HG03159 (cell line): ENCODE measurements at regions not wholly inside any gene's neighbourhood (a gene's known extent, or its start where the extent isn't known, plus 50 kb on each side); places are given as distances from the start of the nearest gene placed in this dataset.

ENCODE experiments used
- ATAC-seq: cut with Tn5 transposase; IDR thresholded peaks from one replicate; pipeline ENCODE4 v1.9.1; 2021; ENCODE audit warnings: mild to moderate bottlenecking, moderate library complexity; ENCODE audit not compliant: unreplicated experiment

DNA sequence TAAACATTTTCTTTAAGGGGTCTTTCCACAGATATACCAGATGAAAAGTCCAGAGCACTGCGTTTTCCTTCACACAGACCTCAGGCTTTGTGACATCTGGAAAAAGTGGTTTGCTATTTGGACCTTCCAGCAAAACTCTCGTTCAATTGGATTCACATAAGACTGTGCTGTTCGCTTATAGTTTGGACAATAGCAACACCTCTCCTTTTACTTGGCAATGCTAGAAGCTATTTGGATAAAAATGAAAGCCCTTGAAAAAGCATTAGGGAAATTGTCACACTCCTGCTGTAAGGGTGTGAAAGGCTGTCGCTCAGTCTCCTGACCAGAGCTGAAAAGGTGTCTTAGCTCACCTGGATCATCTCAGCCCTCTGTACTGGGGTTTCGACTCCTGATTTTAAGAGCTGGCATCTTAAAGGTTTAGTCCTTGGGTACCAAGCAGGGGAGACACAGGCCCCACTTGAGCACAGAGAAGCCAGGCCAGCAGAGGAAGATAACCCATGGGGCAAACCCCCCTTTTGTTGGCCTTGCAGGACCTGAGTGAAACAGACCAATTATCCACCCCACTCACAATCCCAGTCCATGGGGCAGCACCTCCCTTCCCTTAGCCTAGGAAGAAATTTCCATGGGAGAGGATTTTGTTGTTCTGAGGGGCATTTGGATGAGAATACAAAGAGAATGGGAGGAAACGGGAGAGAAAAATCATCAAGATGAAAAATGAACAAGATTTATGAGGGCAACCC, 257.6 kb downstream of the DLEU7 start:
- no peak for ATAC-seq

DNA sequence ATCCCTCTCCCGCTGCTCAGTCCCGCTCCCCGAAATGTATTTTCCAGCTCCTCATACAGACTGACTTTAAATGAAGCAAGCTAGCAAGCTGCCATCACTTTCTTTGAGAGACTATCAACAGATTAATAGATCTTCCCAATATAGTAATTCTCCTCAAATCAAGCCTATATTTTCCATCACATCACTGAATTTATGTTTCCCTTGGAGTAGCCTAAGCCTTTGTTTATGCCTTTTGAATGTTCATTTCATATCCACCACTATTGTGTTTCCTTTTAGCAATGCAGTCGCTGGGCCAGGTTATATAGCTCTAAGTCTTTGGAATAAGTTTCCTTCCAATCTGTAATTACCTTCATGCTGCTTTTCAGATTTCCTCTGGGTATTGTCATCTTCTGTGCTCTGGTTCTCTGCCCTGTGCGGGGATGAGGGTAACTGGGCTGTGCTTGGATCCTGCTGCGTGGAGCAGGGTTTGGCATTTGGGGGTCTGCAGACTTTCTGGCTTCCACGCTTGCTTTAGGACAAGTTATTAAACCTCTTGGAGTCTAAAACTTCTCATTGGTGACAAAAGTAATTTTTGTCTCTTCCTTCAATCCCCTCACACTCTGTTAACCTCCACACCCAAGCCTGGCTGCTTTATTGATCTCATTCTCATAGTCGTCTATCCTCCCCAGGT, 256.9 kb downstream of the DLEU7 start:
- no peak for ATAC-seq

DNA sequence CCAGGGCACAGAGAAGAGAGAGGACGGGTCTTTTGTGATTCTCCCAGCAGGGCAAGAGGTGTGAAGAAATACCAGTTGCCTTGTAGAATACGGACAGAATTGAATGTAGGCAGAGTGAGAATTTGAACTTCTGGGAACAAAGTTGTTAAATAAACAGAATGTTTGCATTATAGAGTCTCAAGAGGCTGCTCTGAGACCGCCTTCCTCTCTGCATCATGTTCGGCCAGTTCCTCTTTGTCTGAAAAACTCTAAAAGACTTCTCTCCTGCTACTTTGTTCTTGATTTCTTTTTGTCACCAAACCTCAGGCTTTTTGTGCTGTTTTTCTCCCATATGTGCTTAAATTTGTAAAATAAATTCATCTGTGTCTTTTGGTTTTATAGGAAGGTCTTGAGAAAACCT, 256.4 kb downstream of the DLEU7 start:
- no peak for ATAC-seq

DNA sequence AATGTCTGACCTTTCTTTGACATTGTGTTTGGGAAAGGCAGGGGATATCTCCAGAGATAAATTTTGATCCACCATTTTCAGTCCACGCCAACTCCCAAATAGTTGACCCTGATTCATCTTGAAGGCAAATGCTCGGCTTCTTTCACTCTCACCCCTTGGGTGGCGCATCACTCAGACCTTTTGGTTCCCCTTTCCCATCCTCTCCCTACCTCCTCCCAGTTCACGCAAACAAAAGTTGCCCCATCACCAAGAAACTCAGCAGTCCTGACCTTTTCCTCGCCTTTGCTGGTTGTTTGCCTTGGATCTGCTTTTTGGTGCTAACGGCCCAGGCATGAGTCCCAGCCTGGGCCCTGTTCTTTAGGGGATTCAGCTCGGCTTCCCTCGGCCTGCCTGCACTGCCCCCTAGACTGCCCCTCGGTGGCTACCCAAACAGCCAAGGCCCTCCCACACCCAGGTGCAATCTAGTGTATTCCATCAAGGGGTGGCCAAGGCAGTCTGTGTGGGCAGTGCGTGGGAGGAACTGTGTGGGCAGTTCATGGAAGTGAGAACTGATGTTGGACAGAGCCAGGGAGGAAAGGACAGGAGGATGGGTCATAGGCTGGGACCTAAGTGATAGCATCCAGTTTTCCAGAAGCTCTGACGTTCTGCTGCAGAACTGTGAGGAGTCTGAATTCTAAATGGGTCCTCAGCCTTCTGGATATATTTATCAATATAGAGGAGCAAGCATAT, 255.7 kb downstream of the DLEU7 start:
- ATAC-seq: no peak

DNA sequence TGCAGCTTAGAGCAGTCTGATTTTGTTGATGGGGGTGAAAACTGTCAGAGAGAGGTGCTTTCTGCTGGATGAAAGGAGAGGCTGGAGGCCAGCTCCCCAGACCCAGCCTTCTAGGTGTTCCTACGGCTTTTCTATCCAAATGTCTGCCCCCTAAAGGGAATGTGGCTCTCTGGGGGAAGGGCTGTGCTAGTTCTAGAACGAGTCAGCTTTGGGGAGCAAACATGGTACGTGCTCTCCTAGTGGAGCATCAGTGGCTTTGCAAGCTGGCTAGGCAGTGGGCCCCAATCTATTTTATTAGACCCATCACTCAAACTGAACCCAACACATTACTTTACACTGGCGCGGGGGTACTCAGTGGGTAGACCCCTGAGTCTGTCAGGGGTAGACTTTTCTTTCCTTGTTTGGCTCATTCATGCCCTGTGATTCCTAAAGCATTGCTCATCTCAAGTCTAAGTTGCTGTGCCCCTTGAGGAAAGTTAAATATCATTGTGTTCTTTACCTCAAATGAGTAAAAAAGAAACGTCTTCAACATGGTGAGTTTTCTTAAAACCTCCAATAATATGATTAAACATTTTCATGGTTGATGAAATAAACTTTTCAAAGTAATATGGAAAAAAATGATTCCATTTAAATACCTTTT, 254.9 kb downstream of the DLEU7 start:
- ATAC-seq: no peak

DNA sequence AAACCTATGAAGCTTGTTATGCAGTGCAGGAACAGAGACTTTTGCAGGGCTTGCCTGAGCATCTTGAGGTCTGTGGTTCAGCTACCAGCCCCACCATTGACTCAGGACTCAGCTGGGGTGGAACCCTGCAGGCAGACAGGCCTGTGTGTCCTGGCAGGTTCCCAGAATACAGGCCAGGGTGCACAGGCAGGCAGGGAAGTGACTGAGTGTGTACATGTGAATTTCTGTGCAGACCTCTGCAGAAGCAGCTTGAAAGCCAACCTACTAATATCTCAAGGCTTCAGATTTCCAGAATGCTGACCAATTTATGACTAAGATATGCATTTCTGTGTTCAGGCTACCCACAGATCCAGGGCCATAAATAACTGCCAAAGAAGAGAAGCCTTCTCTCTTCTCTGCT, 254.4 kb downstream of the DLEU7 start:
- no peak for ATAC-seq

DNA sequence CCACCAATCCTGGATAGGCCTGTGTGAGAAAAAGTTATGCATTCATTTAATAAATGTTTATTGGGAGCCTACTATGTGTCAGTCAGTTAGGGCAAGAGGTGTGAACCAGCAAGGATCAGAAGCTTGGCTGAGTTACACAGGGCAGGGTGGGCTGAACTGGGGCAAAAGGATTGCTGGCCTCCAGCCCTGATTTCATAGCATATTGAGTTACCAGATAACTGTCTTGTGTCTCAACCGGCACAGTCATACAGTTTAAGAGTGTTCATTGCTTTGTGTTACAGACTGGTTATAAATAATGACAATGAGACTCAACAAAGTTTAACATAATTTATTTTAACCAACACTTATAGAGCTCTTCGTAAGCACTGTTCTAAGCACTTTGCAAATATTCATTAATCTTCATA, 253.8 kb downstream of the DLEU7 start:
- ATAC-seq: no peak

DNA sequence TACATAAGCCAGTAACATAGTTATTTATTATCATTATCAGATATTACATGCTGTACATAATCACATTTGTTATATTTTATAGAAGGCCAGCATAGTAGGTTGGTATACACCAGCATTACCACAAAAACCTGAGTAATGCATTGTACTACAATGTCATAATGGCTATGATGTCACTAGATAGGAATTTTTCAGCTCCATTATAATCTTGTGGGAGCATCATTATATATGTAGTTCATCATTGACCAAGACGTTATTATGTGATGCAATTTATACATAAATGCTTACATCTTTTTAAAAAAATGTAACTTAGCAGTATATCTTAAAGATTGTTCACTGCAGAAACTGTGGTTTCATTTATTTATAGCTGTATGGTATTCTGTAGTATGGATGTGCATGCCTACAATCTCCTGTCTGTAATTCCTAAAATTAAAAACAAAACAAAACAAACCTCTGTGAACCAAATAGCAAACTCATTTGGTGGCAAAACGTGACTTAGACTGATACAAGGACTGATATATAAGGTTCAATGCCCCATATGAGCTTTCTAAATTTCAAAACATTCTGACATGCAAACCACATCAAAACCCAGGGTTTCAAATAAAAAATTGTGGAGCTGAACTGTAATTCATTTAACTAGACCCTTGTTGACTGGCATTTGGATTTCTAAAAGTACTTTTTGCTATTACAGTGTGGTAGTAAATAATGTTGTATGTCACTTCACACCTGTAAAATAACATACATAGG, 250.9 kb downstream of the DLEU7 start:
- no peak for ATAC-seq

DNA sequence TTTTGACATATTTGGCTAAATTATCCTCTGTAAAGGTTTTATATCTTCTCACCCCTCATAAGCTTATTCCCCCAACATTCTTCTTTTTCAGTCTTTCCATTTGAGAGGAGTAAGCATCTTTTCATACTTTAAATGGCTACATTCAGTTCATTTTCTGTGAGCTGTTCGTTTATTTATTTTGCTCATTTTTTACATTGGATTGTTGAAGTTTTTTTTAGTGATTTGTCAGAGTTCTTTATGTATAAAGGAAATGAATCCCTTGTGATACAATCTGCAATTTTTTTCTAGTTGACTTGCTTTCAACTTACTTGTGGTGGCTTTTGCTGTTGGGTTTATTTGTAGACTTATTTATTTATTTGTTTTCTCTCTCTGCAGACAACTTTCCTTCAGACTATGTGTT, 250.3 kb downstream of the DLEU7 start:
- ATAC-seq: no peak

DNA sequence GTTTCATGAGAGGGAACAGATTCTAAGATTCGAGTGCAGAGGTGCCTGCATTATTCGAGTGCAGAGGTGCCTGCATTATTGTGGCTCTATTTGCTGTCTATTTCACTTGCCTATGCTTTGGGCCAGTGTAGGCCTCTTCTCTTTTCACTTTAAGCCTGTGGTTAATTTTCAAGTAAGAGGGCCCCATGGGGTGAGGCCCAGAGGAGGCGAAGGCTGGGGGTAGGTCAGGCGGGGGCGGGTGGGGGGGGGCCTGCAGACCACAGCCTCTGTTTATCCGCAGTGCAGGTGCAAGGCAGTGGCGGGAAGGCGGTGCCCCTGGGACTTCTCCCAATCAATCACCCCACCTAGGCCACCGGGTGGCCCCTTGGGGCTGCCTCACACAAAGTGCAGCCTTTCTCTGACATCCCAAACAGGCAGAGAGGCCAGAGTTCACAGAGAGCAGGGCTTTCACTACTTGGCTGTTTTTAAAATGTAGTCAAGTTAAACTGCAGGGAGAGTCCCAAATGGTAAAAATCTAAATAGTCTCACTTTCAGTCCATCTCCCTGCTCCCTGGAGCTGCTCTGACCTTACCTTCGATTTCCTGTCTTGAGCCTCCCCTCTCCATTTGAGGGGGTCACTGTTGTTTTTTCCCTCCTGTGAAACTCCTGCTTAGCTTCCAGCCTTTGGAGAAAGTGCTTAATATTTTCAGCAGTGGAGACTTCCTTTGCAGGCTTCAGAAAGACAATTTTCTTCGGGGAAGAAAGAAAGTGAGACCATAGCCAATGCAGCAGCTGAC, 249.0 kb downstream of the DLEU7 start:
- peak; percentile 81 for ATAC-seq

DNA sequence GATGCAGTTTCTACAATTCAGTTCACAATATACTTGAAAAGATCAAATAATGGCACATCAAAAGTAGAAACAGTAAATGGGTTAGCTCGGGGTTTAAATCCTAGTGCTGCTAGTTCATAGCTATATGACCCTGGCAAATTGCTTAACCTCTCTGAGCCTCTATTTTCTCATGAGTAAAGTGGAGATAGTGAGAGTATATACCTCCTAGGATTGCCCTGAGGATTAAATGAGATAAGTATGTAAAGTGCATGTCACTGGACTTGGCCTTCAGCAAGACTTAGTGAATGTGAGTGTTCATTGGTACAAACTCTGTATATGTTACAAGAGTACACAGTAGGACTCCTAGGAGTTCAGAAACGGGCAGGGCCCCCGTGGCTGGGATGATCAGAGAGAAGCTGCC, 248.3 kb downstream of the DLEU7 start:
- ATAC-seq: no peak

DNA sequence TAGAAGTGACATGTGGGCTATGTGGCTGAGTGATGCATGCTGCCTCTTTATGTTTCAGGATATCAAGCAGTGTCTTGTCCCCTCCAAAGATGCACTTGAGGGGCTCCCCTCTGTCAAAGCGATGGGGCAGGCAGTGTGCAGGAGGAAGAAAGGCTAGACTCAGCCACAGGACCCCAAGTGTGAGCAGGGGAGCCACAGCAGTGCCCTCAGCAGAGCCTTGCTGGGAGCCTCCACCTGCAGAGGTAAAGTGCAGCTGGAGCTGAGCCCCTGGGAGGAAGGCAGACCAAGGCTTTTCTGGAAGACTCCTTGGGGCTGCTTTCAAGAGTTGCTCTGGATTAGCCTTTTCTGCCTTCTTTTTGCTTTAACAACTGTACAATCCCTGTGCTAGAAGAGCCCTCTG, 247.3 kb downstream of the DLEU7 start:
- ATAC-seq: no peak

DNA sequence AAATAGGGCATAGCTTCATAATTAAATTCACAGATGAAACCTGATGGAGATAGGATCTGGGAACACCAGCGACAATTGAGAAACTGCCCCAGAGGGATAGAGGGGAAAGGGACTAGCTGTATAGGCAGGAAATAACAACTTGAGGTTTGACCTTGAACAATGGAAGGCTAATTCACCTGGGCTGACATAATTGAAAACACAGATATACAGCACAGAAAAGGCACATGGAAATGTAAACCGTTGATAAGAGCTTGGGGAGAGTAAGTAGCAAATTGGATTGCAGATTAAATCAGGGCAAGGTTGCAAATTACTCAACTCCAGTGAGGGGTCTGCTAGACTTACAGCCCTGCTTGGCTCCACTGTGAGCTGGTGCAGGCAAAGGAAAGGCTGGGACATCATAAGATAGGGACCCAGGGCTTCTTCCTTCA, 246.7 kb downstream of the DLEU7 start:
- ATAC-seq: no peak

DNA sequence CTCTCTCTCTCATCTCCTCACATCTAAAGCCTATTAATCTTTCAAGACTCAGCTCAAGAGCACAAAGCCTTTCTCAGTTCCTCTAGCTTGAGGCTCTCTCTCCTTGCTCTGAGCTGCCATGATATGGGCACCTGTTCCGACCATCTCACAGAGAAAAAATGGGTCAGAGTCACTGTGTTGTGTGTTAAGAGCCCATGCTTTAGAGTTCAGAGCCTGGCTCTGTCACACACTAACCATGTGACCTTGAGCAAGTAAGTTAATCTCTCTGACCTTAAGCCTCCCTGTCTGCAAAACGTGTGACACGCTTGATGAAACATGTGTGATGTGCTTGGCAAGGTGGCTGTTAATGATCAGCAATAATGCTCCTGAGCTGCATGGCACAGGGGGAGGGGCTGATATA, 245.2 kb downstream of the DLEU7 start:
- peak; percentile 42 for ATAC-seq

DNA sequence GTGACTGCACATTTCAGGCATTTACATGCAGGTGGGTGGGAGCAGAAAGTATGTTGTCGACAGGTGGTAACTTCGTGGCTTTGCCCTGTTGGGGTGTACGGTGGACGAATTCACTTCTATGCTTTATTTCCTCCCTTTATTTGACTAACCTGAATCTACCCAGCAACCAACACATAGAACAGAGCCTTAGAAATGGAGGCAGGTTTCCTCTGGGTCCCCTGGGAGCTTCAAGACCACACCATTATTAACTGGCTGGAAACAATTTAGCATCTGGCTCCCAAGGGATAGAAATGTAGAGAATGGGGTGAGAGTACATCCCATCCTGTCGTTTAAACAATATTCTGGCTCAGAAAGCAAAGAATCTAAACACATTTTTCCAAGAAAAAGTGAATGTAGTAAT, 244.4 kb downstream of the DLEU7 start:
- ATAC-seq: no peak

DNA sequence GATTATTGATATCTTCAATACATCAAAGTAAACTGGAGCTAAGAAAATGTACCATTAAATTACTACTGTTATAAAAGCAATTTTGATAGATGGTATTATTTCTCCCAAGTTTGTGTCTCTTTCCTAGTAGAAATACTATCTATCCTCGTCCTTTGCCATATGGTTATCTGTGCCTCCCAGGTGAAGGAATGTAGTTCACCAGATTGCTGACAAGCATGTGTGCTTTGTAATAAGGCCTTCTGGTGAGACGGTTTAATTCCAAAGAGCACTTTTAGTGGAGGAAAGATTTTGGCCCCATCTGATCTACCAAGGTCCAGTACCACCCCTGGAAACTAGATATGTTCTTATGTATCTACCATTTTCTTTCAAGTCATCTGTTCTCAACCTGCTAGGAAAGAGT, 243.6 kb downstream of the DLEU7 start:
- ATAC-seq: no peak

DNA sequence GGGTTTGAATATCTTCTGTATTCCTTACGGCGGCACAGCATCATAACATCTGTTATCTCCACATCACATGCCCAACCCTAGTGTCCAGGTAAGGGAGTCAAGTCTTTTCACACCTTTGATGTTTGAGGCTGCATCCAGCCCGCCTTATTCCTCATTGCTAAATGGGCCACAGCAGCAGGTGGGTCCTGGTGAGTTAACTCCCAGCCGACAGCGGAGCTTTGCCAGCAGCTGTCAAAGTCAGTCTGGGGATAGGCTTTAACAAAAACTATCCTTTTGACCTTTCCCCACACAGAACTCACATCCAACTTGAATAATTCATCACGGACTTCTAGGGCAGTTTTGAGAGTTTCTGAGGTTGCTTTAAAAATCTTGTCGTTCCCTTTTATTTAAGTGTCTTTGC, 235.1 kb downstream of the DLEU7 start:
- ATAC-seq: no peak

DNA sequence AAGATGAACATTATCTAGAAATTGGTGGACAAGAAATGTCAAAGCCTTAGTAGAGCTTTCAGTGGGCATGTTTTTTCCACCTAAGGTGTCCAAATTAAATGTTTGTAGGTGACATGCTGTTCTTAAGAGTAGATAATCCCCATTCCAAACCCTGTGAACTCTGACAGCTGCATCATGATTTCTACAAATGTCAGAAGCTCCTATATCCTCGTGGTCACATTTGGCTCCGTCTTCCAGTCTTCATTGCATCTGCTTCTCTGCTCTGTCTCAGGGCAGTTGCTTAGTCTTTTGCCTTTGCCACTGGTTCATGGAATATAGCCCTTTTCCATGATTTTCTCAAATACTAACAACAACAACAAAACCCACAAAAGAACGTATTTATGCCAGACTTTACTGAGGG, 234.5 kb downstream of the DLEU7 start:
- no peak for ATAC-seq

DNA sequence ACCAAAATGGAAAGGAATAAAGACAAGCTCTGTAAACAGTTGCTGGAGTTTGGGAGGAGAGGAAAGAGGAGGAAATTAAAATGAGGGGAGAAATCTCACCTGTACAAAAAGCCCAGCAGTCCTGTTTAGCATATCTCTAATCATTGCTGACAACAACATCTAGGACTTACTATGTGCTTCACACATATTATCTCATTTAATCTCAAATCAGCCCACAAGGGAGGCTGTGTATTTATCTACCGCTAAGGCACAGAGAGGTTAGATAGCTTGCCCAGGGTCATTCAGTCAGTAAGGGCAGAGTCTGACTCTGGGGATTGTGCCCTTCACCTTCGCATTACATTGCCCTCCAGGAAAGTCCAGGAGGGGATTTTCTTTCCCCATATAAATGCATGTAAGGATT, 233.3 kb downstream of the DLEU7 start:
- ATAC-seq: no peak

DNA sequence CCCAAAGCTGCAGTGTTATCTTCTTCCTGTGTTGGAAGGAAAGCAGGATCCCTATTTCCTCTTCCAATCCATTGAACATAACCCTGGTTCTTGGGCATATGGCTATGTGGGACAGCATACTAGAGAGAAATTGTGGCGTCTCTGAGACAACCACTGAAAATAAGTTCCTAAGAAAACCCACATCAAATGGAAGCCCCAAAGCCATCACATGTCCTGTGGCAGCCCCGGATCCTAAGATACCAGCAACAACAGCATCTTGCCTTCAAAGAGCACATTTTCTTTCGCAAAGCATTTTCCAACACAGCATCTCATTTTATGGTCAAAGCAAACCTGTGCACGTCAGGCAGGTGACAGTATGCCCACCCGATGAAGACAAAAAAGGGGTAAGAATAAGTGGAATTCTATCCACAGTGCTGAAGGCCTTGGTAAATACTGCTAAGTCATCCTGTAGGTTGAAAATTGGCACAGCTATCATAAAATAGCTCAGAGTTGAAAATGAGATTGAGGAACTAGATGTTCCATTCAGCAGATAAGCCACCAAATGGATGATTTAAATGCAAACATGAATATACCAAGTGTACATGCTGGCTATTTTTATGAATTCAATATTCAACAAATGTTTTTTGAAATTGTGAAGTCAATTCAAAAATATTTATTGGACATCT, 232.2 kb downstream of the DLEU7 start:
- no peak for ATAC-seq
